ENCODE measurements at regions not wholly inside any gene's neighbourhood (a gene's known extent, or its start where the extent isn't known, plus 50 kb on each side); places are given as distances from the start of the nearest gene placed in this dataset.

DNA sequence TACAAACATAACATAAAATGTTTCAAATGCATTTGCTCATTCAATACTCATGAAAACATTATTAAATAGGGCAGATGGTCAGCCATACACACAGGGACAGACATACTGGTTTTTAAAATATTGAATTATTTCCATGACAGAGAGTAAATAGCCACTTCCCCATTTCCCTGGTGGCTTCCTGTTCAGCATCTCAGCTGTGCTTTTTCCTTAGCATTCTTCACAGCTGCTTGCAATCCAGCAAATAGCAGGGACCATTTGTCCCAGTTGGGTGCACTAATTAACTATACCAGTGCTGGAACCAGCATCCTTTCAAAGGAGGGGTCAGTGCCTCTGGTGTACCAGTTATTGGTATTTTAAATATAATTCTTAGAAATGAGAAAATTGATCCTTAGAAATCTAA, 964.7 kb downstream of the RAB28 start:
- H3K36me3 Mint-ChIP-seq (ENCODE audit: low read depth), result no peaks in the 10 kb centered on the region
- H3K4me3 Mint-ChIP-seq, result no peak overlapping the region
- H3K27me3 Mint-ChIP-seq, result no peaks in the 10 kb centered on the region
- Histone ChIP-seq H3K4me3 (ENCODE audit: low read length) (no peak overlapping the region), H3K36me3 (ENCODE audit: insufficient read depth, low read length) (no peaks in the 10 kb centered on the region), H3K4me1 (ENCODE audit: insufficient read depth, low read length) (no peaks in the 10 kb centered on the region), H3K27ac (ENCODE audit: low read depth in 1 of 2, low read length in 2 of 2) (no peak overlapping the region), H3K9me3 (ENCODE audit: control insufficient read depth in 1 of 2, insufficient read depth in 1 of 2, low read length in 2 of 2) (peaks cover 8 to 16% of the 10 kb centered on the region in 2 experiments), H3K27me3 (ENCODE audit: control insufficient read depth in 1 of 2, insufficient read depth in 2 of 2, low read length in 2 of 2) (no peaks in the 10 kb centered on the region)
- ATAC-seq (ENCODE audit: poor library complexity), result no peak
- no peak for TF ChIP-seq CTCF (IDR thresholded peaks at IDR 0.05)
- no peak for DNase-seq
- POLR2A ChIA-PET, result no interaction called here
- peaks cover 9% of the 10 kb centered on the region for H3K9me3 Mint-ChIP-seq
- no peak overlapping the region for H3K27ac Mint-ChIP-seq
- H3K4me1 Mint-ChIP-seq (ENCODE audit: low read depth), result no peaks in the 10 kb centered on the region
- intact Hi-C loops (cut with DNase I, micrococcal nuclease), result no loop called here
- CTCF ChIA-PET, result no interaction called here

GRCh38 chr4:12507868-12508481, 976.2 kb downstream of the RAB28 start:
- CTCF ChIA-PET, result no interaction called here
- Mint-ChIP-seq H3K9me3 (peaks cover 9% of the 10 kb centered on the region), H3K4me3 (no peak overlapping the region), H3K4me1 (ENCODE audit: low read depth) (no peaks in the 10 kb centered on the region), H3K36me3 (ENCODE audit: low read depth) (no peaks in the 10 kb centered on the region), H3K27ac (no peak overlapping the region), H3K27me3 (no peaks in the 10 kb centered on the region)
- Histone ChIP-seq H3K27ac (ENCODE audit: low read depth in 1 of 2, low read length in 2 of 2) (no peak overlapping the region), H3K9me3 (ENCODE audit: control insufficient read depth in 1 of 2, insufficient read depth in 1 of 2, low read length in 2 of 2) (peaks cover 0 to 3% of the 10 kb centered on the region in 2 experiments), H3K4me3 (ENCODE audit: low read length) (no peak overlapping the region), H3K4me1 (ENCODE audit: insufficient read depth, low read length) (no peaks in the 10 kb centered on the region), H3K36me3 (ENCODE audit: insufficient read depth, low read length) (no peaks in the 10 kb centered on the region), H3K27me3 (ENCODE audit: control insufficient read depth in 1 of 2, insufficient read depth in 2 of 2, low read length in 2 of 2) (no peaks in the 10 kb centered on the region)
- ATAC-seq (ENCODE audit: poor library complexity) (no peak), DNase-seq (no peak)
- intact Hi-C loops (cut with DNase I, micrococcal nuclease), result no loop called here
- POLR2A ChIA-PET, result no interaction called here
- TF ChIP-seq CTCF (IDR thresholded peaks at IDR 0.05), result no peak

DNA sequence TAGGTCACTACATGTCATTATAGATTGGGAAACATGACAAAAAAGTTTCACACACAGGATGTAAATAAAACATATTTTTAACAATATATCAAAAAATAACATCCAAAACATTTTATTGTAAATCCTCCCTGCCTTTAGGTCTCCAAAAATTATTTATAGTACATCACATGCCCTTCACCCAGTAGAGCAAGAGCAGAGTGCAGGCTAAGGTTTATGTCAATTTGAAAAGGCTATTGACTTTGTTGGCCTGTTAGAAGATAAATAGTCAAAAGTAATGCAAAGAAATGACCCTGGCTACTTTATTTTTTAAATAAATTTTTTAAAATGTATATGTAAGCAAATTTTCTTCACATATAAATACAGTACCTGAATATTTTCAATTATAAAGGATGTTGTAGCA, 983.7 kb downstream of the RAB28 start:
- H3K9me3 ChIP-seq (ENCODE audit: control insufficient read depth in 1 of 2, insufficient read depth in 1 of 2, low read length in 2 of 2), result peaks cover 0 to 3% of the 10 kb centered on the region in 2 experiments
- H3K27me3 ChIP-seq (ENCODE audit: control insufficient read depth in 1 of 2, insufficient read depth in 2 of 2, low read length in 2 of 2), result no peaks in the 10 kb centered on the region
- ChIA-PET POLR2A (no interaction called here), CTCF (no interaction called here)
- no peak for TF ChIP-seq CTCF (IDR thresholded peaks at IDR 0.05)
- no peak overlapping the region for H3K4me3 ChIP-seq (ENCODE audit: low read length)
- H3K4me1 ChIP-seq (ENCODE audit: insufficient read depth, low read length), result no peaks in the 10 kb centered on the region
- H3K27ac ChIP-seq (ENCODE audit: low read depth in 1 of 2, low read length in 2 of 2), result no peak overlapping the region
- DNase-seq, result no peak
- no peaks in the 10 kb centered on the region for H3K4me1 Mint-ChIP-seq (ENCODE audit: low read depth)
- H3K36me3 Mint-ChIP-seq (ENCODE audit: low read depth), result no peaks in the 10 kb centered on the region
- H3K27me3 Mint-ChIP-seq, result no peaks in the 10 kb centered on the region
- no peak for ATAC-seq (ENCODE audit: poor library complexity)
- no peak overlapping the region for H3K27ac Mint-ChIP-seq
- H3K9me3 Mint-ChIP-seq, result peaks cover 3% of the 10 kb centered on the region
- H3K36me3 ChIP-seq (ENCODE audit: insufficient read depth, low read length), result no peaks in the 10 kb centered on the region
- intact Hi-C loops (cut with DNase I, micrococcal nuclease), result no loop called here
- no peak overlapping the region for H3K4me3 Mint-ChIP-seq
